Central memory CD4-positive, alpha-beta T cell (primary cell): ENCODE measurements at regions not wholly inside any gene's neighbourhood (a gene's known extent, or its start where the extent isn't known, plus 50 kb on each side); places are given as distances from the start of the nearest gene placed in this dataset.
"Not testable (repeated sequence)": the region's sequence is repeated elsewhere in the genome, so short reads cannot be mapped to it uniquely, and the experiment has no call there.

ENCODE experiments used
- DNase-seq: peaks from one replicate; pipeline ENCODE4 v3.0.0; 2022

DNA sequence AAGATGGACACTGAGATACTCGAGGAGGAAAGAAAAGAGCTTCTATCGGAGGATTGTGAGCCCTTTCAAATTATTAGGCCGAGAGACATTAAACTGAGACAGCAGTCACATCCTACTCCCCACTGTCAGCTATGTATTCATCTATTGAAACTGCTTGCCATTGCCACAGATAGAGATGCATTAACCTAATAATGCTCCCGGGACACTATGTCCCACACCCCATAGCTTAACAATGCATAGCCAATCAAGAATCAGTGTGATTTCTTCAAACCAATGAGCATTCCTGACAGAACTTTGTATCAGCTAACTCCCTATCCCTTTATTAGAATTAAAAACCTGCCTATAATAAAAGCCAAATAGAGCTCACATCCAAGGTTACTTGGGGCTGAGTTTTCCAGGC, 118.1 kb upstream of the NEIL3 start:
- no peak for DNase-seq

DNA sequence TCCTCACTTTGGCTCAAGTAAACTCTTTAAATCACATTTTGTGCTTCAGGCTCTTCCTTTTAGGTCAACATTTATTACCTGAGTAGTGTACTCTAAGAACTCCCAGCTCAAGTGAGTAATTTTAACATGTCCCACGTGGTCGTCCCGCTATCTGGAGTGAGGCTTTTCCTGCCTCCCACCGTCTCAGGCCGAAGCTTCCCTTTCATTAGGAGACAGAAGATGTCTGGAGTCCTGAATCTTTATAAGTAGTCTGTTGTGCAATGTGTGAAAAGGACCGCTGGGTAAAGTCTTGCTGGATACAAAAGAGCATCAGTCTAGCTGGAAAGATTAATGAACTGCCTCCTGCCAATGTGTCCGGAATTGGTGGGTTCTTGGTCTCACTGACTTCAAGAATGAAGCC, 117.7 kb upstream of the NEIL3 start:
- no peak for DNase-seq

DNA sequence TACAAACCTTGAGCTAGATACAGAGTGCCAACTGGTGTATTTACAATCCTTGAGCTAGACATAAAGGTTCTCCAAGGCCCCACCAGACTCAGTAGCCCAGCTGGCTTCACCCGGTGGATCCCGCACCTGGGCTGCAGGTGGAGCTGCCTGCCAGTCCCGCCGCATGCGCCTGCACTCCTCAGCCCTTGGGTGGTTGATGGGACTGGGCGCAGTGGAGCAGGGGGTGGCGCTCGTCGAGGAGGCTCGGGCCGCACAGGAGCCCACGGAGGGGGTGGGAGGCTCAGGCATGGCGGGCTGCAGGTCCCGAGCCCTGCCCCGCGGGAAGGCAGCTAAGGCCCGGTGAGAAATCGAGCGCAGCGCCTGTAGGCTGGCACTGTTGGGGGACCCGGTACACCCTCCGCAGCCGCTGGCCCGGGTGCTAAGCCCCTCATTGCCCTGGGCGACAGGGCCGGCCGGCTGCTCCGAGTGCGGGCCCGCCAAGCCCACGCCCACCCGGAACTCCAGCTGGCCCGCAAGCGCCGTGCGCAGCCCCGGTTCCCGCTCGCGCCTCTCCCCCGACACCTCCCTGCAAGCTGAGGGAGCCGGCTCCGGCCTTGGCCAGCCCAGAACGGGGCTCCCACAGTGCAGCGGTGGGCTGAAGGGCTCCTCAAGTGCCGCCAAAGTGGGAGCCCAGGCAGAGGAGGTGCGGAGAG, 116.5 kb upstream of the NEIL3 start:
- DNase-seq = not testable (repeated sequence)

DNA sequence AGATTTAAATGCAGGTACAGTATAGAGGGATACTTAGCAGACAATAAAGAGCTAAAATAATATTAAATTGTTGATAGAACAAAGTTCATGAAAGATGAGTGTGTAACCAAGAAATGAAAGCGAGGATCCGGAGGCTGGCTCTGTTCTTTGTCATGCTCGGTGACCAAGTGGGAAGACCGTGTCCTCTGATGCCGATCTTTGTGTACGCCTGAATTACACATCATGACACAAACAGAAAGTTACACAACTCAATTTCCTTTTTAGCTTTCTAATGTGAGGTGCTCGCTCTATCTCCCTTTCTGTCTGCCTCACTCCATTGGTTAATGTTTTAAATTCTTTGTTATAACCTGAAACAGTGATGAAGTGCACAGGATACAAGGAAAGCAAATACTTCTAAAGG, 114.8 kb upstream of the NEIL3 start:
- no peak for DNase-seq

DNA sequence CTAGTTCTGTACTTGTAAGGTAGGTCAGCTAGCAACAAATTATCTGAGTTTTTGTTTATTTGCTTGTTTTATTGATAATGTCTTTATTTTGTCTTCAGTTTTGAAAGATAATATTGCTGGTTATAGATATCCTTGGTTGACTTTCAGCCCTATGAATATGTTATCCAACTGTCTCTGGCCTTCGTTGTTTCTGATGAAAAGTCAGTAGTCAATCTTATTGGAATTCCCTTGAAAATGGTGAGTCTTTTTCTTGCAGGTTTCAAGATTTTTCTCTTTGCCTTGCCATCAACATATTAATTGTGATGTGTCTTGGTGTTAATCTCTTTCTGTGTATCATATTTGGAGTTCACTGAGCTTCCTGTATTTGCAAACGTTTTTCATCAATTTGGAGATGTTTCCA, 113.1 kb upstream of the NEIL3 start:
- no peak for DNase-seq

DNA sequence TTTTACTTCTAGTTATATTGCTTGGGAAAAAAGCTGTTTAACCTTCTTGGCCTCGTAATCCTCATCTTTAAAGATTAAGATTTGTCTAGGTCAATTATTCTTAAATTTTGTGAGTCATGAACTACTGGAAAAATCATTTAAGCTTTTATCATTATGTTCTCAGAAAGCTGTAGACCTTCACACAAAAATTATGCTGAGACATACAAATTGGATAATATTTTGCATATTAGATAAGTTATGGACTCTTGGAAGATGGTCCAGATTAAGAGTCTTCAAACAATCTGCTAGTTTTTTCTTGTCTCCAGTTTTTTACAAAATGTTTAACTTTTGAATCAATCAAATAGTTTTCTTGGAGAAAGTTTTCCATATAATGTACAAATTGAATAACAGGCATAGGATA, 108.1 kb upstream of the NEIL3 start:
- DNase-seq = no peak

DNA sequence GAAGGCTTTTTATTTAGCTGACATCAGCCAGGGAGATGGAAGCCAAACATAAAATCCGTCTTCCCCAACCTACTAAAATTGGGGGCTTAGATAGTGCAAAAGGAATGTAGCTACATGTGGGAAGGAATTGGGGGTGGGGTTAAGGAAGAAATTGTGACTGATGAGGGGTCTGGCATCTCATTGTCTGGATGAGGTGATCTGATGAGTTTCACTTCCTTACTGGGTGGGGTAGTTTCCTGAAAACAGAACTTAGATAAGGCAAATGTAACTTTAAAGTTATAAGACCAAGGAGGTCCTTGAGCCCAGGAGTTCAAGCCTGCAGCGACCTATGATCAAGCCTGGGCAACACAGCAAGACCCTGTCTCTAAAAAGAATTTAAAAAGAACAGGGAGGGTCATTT, 105.5 kb upstream of the NEIL3 start:
- no peak for DNase-seq

DNA sequence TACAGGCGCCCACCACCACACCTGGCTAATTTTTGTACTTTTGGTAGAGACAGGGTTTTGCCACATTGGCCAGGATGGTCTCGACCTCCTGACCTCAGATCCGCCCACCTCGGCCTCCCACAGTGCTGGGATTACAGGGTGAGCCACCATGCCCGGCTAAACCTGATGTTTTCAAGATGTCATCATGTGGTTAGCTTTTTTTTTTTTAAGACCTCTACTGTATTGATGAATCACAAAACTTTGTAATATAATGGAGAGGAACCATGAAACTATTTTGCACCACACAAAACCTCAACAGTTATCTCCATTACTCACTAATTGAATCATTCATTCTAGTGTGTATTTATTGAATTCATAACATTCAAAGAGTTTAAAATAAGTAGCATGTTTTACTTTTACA, 94.7 kb upstream of the NEIL3 start:
- no peak for DNase-seq

DNA sequence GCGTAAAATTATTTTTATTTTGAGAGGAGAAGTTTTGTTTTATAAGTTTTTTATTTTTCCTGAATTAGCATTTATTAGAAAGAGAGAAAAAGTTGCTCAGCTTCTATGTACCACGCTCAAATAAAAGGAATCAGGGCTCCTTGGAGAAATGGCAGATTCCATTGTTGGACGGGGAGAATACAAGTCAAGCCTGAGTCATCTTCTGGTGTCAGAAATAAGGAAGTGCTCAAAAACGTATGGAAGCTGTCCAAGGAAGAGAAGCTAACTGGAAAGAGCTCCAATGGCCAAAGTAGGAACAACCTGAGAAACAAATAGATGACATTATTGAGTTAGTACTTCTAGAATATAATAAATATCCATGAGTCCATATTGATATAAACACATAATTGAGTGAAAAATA, 89.3 kb upstream of the NEIL3 start:
- no peak for DNase-seq

DNA sequence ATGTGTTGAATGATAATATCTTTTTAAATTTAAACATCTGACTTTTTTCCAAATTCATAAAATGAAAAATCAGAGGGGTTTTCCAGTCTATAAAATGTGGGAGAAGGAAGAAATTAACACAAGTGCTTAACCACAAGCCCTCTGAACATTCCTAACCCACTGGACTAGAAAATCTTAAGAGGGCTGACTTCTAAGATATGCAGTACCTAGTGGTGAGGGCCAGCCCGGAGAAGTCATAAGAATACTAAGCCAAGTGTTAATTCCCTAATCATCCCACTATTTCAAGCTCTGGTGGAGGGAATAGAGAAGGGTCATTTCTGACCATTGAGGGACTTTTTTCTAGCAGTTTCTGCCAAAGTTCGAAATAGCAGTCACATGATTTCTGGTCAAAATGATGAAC, 86.9 kb upstream of the NEIL3 start:
- no peak for DNase-seq

DNA sequence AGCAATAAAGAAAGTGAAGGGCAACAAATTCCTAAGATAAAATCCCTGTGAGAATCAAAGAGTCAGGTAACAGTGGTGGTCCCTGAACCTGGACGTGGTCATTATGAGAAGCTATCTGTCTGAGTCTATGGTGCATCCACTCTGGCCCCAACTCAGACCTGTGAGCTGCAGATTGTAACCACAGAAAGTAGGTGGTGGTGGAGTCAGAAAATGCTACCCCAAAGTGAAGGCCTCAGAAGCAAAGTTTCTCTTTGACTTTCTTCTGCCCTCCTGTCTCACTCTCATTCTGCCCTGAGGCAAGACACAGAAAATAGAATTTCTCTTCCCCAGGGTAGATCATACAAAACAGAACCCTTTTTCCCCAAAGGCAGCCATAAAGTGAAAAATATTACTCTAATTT, 84.1 kb upstream of the NEIL3 start:
- DNase-seq = no peak

DNA sequence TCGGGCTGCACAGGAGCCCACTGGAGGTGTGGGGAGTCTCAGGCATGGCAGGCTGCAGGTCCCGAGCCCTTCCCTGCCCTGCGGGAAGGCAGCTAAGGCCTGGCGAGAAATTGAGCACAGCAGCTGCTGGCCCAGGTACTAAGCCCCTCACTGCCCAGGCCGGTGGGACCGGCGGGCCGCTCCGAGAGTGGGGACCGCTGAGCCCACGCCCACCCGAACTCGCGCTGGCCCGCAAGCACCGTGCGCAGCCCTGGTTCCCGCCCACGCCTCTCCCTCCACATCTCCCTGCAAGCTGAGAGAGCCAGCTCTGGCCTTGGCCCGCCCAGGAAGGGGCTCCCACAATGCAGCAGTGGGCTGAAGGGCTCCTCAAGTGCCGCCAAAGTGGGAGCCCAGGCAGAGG, 82.0 kb upstream of the NEIL3 start:
- DNase-seq = no peak

DNA sequence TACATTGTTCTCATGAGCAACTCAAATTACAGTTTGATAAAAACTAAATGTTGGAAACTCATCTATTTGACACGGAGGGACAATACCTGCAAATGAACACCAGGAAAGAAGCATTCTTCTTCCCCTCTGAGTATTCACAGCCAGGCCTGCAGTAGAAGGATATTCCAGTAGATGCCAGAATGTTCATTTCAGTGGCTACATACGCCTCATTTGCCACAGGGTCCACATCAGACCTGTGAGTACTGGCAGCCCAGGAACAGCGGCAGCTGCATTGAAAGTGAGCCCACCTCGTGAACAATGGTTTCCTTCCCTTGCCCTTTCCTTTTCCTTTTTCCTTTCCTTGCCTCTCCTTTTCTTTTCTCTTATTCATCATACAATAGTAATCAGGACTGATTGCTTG, 81.1 kb upstream of the NEIL3 start:
- DNase-seq = no peak

DNA sequence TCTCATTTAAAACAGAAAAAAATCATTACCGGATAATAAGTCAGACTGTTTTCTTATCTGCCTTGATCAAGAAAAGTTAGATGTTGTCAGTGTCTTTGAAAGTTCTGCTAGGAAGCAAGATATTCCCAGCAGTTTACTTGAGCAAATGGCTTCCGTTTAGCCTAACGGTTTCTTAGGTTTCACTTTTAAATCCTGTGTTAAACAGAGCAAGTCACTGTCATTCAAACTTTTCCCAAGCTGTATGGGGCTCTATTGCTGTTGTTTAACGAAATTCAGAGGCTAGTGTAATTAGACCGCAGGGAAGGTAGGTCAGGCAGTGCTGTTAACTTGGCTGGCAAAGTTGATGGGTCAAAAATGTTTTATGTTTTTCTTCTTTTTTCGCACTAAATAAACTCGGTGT, 80.3 kb upstream of the NEIL3 start:
- DNase-seq = no peak

DNA sequence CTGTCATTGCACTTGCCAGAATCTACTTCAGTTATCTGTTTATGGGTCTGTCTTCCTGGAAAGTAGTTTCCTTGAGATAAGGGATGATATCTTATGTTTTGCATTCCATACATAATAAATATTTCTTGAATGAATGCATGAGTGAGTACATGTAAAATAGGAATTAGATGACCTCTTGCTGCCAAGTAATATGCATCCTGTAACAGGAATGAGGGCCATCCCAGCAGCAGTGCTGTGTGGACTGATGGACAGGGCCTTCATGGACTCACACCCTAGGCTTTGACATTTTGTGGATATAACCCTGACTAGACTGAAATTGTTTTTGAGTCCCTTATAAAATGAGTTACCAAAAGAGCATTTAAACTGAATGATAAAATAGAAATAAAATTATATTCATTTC, 77.2 kb upstream of the NEIL3 start:
- no peak for DNase-seq

DNA sequence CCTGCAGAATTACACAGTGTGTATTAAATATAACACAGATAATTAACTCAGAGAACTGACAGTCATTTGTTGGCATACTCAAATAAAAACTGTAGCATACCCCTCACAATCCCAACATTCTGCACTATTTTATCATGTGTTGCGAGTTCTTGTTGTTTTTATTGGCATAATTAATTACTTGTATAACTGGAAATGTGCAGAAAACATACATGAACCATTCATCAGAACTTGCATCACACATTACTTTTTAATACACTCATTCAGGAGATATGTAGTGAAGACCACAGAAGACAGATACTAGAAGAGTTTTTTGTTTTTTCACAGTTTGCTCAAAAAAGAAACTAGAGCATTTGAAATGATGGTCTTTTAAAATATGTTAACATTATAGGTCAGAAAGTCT, 74.6 kb upstream of the NEIL3 start:
- no peak for DNase-seq

DNA sequence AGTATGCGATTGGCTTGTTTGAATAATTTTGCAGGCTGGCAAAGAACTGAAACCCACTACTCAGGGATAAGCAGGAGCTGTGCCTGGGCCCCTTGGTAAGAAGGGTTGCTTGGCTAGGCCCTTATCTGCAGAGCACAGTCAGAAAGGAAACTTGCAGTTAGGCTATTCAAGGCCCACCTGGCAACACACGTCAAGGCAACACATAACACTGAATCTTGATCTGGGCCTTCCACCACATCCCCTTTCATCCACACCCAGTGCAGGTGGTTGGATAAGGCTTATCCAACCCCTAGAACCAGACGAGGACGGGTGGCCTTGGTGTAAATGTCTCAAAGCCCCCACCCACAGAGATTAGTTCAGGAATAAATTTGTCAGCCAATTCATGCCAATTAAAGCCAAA, 72.8 kb upstream of the NEIL3 start:
- no peak for DNase-seq

DNA sequence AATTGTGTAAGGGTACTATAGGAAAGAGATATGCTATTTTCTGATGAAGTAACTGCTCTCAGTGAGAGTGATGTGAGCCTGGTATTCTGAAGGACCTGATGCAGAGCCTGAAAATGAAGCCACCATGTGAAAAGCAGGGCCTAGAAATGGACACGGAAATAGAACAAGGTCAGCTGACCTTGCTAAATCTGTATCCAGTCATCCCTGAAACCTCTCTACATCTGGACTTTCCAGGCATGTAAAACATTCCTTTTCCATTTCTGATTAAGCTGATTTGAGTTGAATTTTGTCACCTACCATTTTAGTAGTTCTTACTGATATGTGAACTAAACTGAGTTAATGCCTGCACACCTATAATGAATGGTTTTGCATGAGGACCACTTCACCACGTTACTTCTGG, 72.4 kb upstream of the NEIL3 start:
- DNase-seq = no peak

DNA sequence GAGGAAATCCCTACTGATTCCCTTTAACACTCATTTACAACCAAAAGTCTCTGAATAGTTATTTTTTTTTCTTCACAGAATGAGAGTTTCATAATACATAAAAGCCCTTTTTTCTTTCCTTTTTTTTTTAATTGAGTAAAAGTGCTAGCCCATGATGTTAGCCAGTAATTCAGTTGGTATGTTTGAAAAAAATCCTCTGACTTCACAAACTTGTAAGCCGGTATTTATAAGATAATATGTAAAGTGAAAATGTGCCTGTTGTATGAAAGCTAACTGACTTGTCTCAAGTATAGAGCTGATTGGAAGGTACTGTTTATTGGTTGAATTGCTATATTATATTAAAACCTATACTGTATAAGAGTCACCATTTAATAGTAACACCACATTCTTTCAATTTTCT, 70.2 kb upstream of the NEIL3 start:
- DNase-seq = no peak

DNA sequence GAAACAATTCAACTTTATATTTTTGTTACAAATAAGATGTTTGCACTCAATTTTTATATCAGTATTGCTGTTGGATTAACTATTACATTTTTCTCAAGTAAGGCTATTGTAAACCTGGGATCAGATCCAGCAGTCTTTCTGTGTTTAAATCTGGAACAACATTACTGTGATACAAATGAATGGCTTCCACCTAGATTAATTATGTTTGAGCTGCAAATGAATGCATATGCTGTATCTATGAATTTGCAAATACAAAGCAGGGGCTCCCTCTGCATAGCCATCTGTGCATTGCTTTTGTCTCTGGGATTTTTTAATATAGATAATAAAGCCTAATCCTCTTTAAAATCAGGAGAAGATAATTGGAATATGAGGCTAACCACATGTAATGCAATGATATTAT, 69.8 kb upstream of the NEIL3 start:
- DNase-seq = no peak

DNA sequence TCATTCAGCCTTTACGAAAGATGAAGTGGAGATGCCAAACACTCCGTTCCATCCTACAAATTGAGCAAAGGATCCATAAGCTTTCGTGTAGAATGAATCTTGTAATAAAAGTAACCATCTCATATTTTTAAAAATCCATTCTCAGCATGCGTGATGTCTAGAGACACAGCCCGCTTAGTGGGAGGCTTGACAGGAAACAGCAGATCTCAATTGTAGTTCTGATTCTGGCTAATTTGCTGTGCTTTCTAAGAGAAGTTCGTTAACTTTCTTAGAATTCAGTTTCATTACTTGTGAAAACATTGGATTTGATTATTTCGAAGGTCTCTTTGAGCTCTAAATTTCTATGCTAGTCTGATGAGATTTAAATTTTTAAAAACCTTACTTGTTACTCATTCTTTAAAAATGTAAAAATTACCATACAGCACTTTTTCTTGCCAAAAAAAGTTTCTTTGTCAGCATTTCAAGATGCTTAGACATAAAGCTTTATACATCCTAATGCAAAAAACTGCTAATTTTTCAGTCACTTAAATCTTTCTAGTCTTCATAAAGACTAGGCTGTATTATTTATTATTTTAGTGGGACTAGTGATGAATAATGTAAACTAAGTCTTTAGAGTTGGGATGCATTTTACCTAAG, 66.9 kb upstream of the NEIL3 start:
- no peak for DNase-seq

DNA sequence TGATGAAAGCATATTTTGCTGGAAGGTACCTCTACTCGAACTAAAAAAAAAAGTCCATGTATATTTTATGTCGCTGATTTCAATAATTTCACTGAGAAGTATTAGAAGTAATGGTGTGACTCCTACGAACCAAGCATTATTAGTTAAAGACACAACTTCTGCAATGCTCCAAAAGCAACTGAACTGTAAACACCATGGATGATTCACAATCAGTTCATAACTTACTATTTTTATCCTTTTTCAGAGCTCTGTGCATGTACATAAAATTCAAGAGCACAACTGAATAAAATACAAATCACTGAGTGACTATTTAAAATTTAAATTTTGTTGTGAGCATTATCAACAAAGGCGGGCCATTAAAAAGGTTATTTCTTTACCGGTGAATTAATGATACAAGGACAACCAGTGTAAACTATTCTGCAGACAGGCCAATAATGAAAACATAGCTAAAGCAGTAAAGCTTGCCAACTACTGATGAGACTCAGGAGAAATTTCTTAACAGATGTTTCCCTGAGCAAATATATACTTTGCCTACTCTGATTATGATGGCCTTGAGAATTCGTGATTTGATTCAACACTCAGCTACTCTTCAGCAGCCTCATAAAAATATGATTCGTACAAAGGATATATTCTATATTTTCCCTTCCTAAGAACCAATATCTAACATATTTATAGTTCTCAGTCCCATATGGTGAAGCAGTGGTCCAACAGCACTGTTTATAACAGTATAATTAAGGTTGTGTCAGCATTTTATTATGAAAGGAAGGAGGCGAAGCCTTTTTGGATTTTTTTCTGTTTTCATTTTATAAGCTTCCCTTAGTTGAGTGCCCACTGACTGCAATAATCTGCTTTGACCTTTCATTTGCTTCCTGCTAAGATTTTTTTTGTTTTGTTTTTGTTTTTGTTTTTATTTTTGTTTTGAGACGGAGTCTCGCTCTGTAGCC, 62.8 kb upstream of the NEIL3 start:
- no peak for DNase-seq

DNA sequence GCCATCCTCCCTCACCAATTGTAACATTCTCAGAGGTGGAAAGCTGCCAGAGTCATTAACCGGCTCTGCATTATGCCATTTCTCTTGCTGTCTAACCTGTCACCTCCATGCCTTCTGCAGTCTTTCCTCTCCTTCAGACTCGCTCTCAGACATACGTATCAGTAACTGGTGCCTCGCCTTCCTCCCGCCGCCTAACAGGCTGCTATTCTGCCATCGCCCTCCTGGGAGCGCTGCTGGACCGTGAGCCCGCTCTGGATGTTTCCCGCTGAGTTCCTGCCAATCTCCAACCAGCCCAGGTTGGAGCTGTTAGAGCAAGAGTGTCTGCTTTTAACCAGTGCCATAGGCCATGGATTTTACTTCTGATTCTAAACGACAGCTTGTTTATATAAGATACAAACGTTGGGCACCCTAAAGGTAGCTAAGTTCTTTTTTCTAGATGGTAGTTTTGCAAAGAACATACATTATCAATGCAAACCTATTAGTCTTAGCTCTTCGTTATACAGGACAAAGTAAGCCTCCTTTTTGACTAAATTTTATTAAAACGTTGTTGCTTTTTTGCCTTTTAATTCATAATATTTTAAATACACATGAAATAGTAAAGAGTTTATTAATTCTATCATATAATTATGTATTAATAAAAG, 59.5 kb upstream of the NEIL3 start:
- peak; percentile 55 for DNase-seq

DNA sequence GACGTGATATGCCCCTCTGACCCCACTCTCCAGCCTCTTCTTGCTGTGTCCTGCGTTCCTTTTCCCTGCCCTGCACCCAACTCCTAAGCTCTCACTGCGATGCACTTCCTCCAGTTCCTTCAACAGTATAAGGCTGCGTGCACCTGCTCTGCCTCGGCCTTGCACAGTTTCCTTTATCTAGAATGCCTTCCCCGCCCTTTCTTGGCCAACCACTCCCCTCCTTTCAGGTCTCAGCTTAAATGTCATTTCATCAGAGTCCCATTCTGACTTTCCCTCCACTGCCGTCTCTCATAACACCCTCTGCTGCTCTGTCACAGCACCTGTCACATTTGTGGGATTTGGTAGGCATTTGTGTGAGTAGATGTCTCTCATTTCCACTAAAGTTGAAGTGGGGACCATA, 58.4 kb upstream of the NEIL3 start:
- DNase-seq = no peak
